Endodermal cell (in vitro differentiated cells): ENCODE measurements at regions not wholly inside any gene's neighbourhood (a gene's known extent, or its start where the extent isn't known, plus 50 kb on each side); places are given as distances from the start of the nearest gene placed in this dataset.

Experiments used
- DNase-seq: peaks from one replicate; pipeline ENCODE4 v3.0.0-alpha.2; 2017
- H3K27ac ChIP-seq: 2 replicates; pipeline ENCODE4 v1.5.1; 2013; ENCODE audit warnings: mild to moderate bottlenecking, low read depth, low read length, moderate library complexity
- H3K27me3 ChIP-seq: 2 replicates; pipeline ENCODE4 v1.6.1; 2013; ENCODE audit warnings: mild to moderate bottlenecking, low read length, moderate library complexity; ENCODE audit not compliant: insufficient read depth, control insufficient read depth, poor library complexity, severe bottlenecking
- H3K36me3 ChIP-seq: 2 replicates; pipeline ENCODE4 v1.7.0; 2013; ENCODE audit warnings: mild to moderate bottlenecking, low read length, moderate library complexity; ENCODE audit not compliant: control insufficient read depth, insufficient read depth
- H3K4me1 ChIP-seq: one replicate; pipeline ENCODE4 v1.7.0; 2013; ENCODE audit warnings: low read length; ENCODE audit not compliant: control insufficient read depth, insufficient read depth
- H3K4me3 ChIP-seq: 2 replicates; pipeline ENCODE4 v1.5.1; 2013; ENCODE audit warnings: mild to moderate bottlenecking, low read length, moderate library complexity
- H3K9ac ChIP-seq: 2 replicates; pipeline ENCODE4 v1.6.1; 2013; ENCODE audit warnings: mild to moderate bottlenecking, low read length, moderate library complexity; ENCODE audit not compliant: poor library complexity, severe bottlenecking; ENCODE audit errors: extremely low read depth
- H3K9me3 ChIP-seq: 2 replicates; pipeline ENCODE4 v1.6.1; 2013; ENCODE audit warnings: mild to moderate bottlenecking, low read length, moderate library complexity; ENCODE audit not compliant: control insufficient read depth
- H3K27ac Mint-ChIP-seq: 2 replicates; pipeline ENCODE4 v1.8.0; 2020; ENCODE audit warnings: mixed read lengths
- H3K27me3 Mint-ChIP-seq: 2 replicates; pipeline ENCODE4 v1.8.0; 2021; ENCODE audit warnings: mild to moderate bottlenecking, mixed read lengths; ENCODE audit not compliant: insufficient read depth
- H3K36me3 Mint-ChIP-seq: 2 replicates; pipeline ENCODE4 v1.8.0; 2020; ENCODE audit warnings: low read depth, mixed read lengths
- H3K4me1 Mint-ChIP-seq: 2 replicates; pipeline ENCODE4 v1.8.0; 2020; ENCODE audit warnings: mixed read lengths
- H3K4me3 Mint-ChIP-seq: 2 replicates; pipeline ENCODE4 v1.8.0; 2020; ENCODE audit warnings: mild to moderate bottlenecking, moderate library complexity, mixed read lengths
- H3K9me3 Mint-ChIP-seq: 2 replicates; pipeline ENCODE4 v1.8.0; 2020; ENCODE audit warnings: mild to moderate bottlenecking, mixed read lengths
- CTCF ChIP-seq: fragments of 200-600 bp; sonication (generic); conservative IDR thresholded peaks from 2 replicates; pipeline ENCODE4 v1.5.0; 2021; ENCODE audit warnings: antibody characterized with exemption, mild to moderate bottlenecking
- WGBS, 2 experiments: methylation state at CpG; one replicate each; pipeline versions ENCODE4 v1.1.5 to v1.1.7; 2013; ENCODE audit warnings: missing lambda C conversion rate in 2 of 2, mixed read lengths in 1 of 2; ENCODE audit not compliant: insufficient coverage in 1 of 2, insufficient read length in 1 of 2; 5-methylcytosine and 5-hydroxymethylcytosine counted together

- peaks cover 6% of the 10 kb centered on the region for H3K9me3 Mint-ChIP-seq
- H3K9me3 ChIP-seq: peaks cover 4% of the 10 kb centered on the region
- WGBS, 2 experiments: 80 to 96% methylated on average over 2 to 3 of the region's 3 CpGs
Measured at GRCh38 chr17:34730816-34731215, 151.4 kb downstream of the TMEM132E start.

GRCh38 chr17:34728771-34729310 is 149.5 kb downstream of the TMEM132E start:
- Histone ChIP-seq H3K27me3 (no peaks in the 10 kb centered on the region), H3K9ac (no peak overlapping the region), H3K27ac (no peak overlapping the region), H3K4me1 (no peaks in the 10 kb centered on the region), H3K9me3 (peaks cover 4% of the 10 kb centered on the region), H3K36me3 (no peaks in the 10 kb centered on the region), H3K4me3 (no peak overlapping the region)
- Mint-ChIP-seq H3K4me1 (no peaks in the 10 kb centered on the region), H3K27me3 (peaks cover 14% of the 10 kb centered on the region), H3K36me3 (no peaks in the 10 kb centered on the region), H3K9me3 (peaks cover 6% of the 10 kb centered on the region), H3K27ac (no peak overlapping the region), H3K4me3 (no peak overlapping the region)
- peak; percentile 76 for DNase-seq
- 82 to 85% methylated on average over 9 to 10 of the region's 10 CpGs for WGBS, 2 experiments
- TF ChIP-seq CTCF: peak; percentile 12

More at GRCh38 chr17:34730816-34731215, 151.4 kb downstream of the TMEM132E start:
- Mint-ChIP-seq H3K4me1 (no peaks in the 10 kb centered on the region), H3K36me3 (no peaks in the 10 kb centered on the region), H3K27ac (no peak overlapping the region), H3K4me3 (no peak overlapping the region), H3K27me3 (peaks cover 19% of the 10 kb centered on the region)
- H3K4me1 ChIP-seq: no peaks in the 10 kb centered on the region
- H3K27me3 ChIP-seq: peaks cover 6% of the 10 kb centered on the region
- no peak for TF ChIP-seq CTCF
- no peaks in the 10 kb centered on the region for H3K36me3 ChIP-seq
- no peak overlapping the region for H3K27ac ChIP-seq
- no peak overlapping the region for H3K9ac ChIP-seq
- DNase-seq: peak; percentile 39
- H3K4me3 ChIP-seq: no peak overlapping the region

- no peaks in the 10 kb centered on the region for H3K4me1 ChIP-seq
- WGBS, 2 experiments: 88% methylated on average over 5 to 6 of the region's 6 CpGs
- DNase-seq: peak; percentile 42
- Mint-ChIP-seq H3K4me3 (no peak overlapping the region), H3K27me3 (peaks cover 14% of the 10 kb centered on the region), H3K9me3 (peaks cover 6% of the 10 kb centered on the region), H3K36me3 (no peaks in the 10 kb centered on the region), H3K4me1 (no peaks in the 10 kb centered on the region), H3K27ac (no peak overlapping the region)
- no peak overlapping the region for H3K9ac ChIP-seq
- peaks cover 4% of the 10 kb centered on the region for H3K9me3 ChIP-seq
- no peak overlapping the region for H3K4me3 ChIP-seq
- no peak for TF ChIP-seq CTCF
- H3K36me3 ChIP-seq: no peaks in the 10 kb centered on the region
- no peaks in the 10 kb centered on the region for H3K27me3 ChIP-seq
- no peak overlapping the region for H3K27ac ChIP-seq
Measured at GRCh38 chr17:34727601-34728000, 148.2 kb downstream of the TMEM132E start.
